Activated B cell treated with CpG ODN at 0.5 μM for 24 hours (primary cell): ENCODE measurements at regions not wholly inside any gene's neighbourhood (a gene's known extent, or its start where the extent isn't known, plus 50 kb on each side); places are given as distances from the start of the nearest gene placed in this dataset.

ENCODE experiments used
- ATAC-seq: fragments of 200-7000 bp; cut with Tn5 transposase; one replicate; pipeline ENCODE4 v1.10.0; 2021; ENCODE audit warnings: low read depth, mild to moderate bottlenecking, moderate library complexity
- CTCF ChIA-PET: fragments of 350-600 bp; sonication (Branson Sonifier 250); formaldehyde crosslinking; loops from one replicate; lab custom pipeline; 2021; ENCODE audit warnings: antibody characterized with exemption; lab: Charles Lee
- POLR2A ChIA-PET: fragments of 350-600 bp; sonication (Branson Sonifier 250); formaldehyde crosslinking; loops from one replicate; lab custom pipeline; 2021; ENCODE audit warnings: antibody characterized with exemption; lab: Charles Lee
- DNase-seq: peaks from one replicate; pipeline ENCODE4 v3.0.0; 2022
- H3K27ac Mint-ChIP-seq: one replicate; pipeline ENCODE4 v1.8.0; 2020; ENCODE audit warnings: mixed read lengths
- H3K27me3 Mint-ChIP-seq: one replicate; pipeline ENCODE4 v1.8.0; 2021; ENCODE audit warnings: mixed read lengths
- H3K36me3 Mint-ChIP-seq: one replicate; pipeline ENCODE4 v1.8.0; 2021; ENCODE audit warnings: low read depth, mixed read lengths
- H3K4me1 Mint-ChIP-seq: one replicate; pipeline ENCODE4 v1.8.0; 2021; ENCODE audit warnings: mixed read lengths
- H3K4me3 Mint-ChIP-seq: one replicate; pipeline ENCODE4 v1.8.0; 2020; ENCODE audit warnings: mild to moderate bottlenecking, mixed read lengths
- H3K9me3 Mint-ChIP-seq: one replicate; pipeline ENCODE4 v1.8.0; 2020; ENCODE audit warnings: mixed read lengths
- intact Hi-C: fragments of 100-400 bp; cut with micrococcal nuclease; formaldehyde crosslinking; loops from one replicate; pipeline ENCODE4 v1.15.1; 2024
- TF ChIP-seq, protein P1 (sequence below): fragments of 200-600 bp; IDR thresholded peaks from one replicate; pipeline ENCODE4 v1.8.0; 2022; ENCODE audit warnings: antibody characterized with exemption, mild to moderate bottlenecking

DNA sequence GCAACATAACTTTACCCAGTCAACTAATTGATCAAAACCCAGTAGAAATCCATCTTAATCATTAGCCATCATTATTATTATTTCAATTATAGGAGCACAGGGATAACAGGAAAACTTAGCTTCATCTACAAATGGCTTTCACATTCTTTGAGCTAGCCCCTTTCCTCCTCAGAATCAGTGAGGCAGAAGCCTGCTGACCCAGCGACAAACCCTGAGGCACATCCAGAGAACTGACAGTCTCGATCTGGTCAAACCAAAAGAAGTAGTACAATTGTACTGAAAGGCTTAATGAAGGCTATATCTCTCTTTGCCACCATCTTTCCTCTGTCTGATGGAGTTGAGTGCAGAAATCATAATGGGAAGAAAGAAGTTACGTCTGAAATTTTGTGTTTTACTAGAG, 109.8 kb upstream of the ARID2 start:
- no peaks in the 10 kb centered on the region for H3K36me3 Mint-ChIP-seq
- ChIA-PET POLR2A (no interaction called here), CTCF (no interaction called here)
- peaks cover 6% of the 10 kb centered on the region for H3K9me3 Mint-ChIP-seq
- TF ChIP-seq, protein P1, sequence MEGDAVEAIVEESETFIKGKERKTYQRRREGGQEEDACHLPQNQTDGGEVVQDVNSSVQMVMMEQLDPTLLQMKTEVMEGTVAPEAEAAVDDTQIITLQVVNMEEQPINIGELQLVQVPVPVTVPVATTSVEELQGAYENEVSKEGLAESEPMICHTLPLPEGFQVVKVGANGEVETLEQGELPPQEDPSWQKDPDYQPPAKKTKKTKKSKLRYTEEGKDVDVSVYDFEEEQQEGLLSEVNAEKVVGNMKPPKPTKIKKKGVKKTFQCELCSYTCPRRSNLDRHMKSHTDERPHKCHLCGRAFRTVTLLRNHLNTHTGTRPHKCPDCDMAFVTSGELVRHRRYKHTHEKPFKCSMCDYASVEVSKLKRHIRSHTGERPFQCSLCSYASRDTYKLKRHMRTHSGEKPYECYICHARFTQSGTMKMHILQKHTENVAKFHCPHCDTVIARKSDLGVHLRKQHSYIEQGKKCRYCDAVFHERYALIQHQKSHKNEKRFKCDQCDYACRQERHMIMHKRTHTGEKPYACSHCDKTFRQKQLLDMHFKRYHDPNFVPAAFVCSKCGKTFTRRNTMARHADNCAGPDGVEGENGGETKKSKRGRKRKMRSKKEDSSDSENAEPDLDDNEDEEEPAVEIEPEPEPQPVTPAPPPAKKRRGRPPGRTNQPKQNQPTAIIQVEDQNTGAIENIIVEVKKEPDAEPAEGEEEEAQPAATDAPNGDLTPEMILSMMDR = no peak
- no peak overlapping the region for H3K4me3 Mint-ChIP-seq
- DNase-seq (no peak), ATAC-seq (no peak)
- H3K4me1 Mint-ChIP-seq = no peaks in the 10 kb centered on the region
- H3K27ac Mint-ChIP-seq = no peak overlapping the region
- intact Hi-C loops = no loop called here
- peaks cover 3% of the 10 kb centered on the region for H3K27me3 Mint-ChIP-seq

GRCh38 chr12:45621703-45622102, 107.8 kb upstream of the ARID2 start:
- peaks cover 6% of the 10 kb centered on the region for H3K9me3 Mint-ChIP-seq
- no peak overlapping the region for H3K4me3 Mint-ChIP-seq
- no peak overlapping the region for H3K27ac Mint-ChIP-seq
- DNase-seq = no peak
- intact Hi-C loops = no loop called here
- TF ChIP-seq, protein P1 = no peak
- peaks cover 7% of the 10 kb centered on the region for H3K27me3 Mint-ChIP-seq
- H3K36me3 Mint-ChIP-seq = no peaks in the 10 kb centered on the region
- CTCF ChIA-PET = no interaction called here
- POLR2A ChIA-PET = no interaction called here
- no peaks in the 10 kb centered on the region for H3K4me1 Mint-ChIP-seq
- no peak for ATAC-seq

DNA sequence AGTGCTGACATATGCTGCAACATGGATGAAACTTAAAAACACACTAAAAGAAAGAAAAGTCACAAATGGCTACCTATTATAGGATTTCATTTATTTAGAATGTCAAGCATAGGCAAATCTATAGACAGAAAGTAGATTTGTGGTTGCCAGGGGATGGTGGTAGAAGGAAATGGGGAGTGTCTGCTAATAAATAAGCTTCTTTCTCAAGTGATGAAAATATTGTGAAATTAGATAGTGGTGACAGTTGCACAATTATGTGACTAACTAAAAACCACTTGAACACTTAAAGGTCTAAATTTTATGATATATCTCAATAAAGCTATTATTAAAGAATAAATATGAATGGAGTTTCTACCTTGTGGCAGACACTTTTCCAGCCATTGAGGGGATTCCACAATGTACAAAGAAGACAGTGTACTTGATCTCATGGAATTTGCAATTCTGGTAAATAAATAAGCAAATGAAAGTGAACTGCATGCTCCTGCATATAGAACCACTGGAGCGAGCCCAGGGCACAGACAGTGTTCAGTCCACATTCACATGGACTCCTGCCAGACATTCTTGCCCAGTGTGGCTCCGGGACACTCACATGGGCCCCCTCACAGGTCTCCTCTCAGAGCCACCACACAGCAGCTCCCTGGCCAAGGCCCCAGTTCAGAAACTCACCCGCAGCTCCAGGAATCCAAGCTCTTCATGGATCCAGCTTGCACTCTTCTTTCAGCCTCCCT, 107.1 kb upstream of the ARID2 start:
- Mint-ChIP-seq H3K36me3 (no peaks in the 10 kb centered on the region), H3K4me3 (no peak overlapping the region), H3K27ac (no peak overlapping the region), H3K27me3 (peaks cover 7% of the 10 kb centered on the region), H3K9me3 (peaks cover 6% of the 10 kb centered on the region), H3K4me1 (no peaks in the 10 kb centered on the region)
- ATAC-seq (no peak), DNase-seq (no peak)
- POLR2A ChIA-PET = no interaction called here
- intact Hi-C loops = no loop called here
- CTCF ChIA-PET = no interaction called here
- TF ChIP-seq, protein P1 = no peak

DNA sequence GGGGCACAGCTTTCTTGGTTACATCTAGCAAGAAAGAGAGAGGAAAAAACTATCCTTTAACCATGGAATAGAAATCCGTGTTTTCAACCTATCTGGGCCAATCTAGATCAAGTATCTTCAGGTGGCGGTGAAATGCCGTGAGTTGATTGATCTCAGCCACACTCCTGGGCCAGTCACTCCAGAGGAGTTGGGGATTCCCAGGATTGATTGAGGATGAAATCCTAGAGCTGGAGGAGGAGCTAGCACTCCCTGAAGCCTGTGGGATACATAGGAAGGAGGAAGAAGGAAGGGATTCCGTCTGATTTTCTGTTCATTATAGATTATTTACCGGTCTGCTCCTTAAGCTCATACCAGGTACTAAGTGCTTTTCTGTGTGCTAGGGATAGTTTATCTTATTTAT, 106.3 kb upstream of the ARID2 start:
- Mint-ChIP-seq H3K27me3 (peaks cover 7% of the 10 kb centered on the region), H3K27ac (no peak overlapping the region), H3K9me3 (peaks cover 6% of the 10 kb centered on the region), H3K4me3 (no peak overlapping the region), H3K4me1 (no peaks in the 10 kb centered on the region), H3K36me3 (no peaks in the 10 kb centered on the region)
- intact Hi-C loops = no loop called here
- DNase-seq (no peak), ATAC-seq (no peak)
- ChIA-PET CTCF (no interaction called here), POLR2A (no interaction called here)
- TF ChIP-seq, protein P1 = no peak

GRCh38 chr12:45623940-45624339, 105.6 kb upstream of the ARID2 start:
- DNase-seq (no peak), ATAC-seq (no peak)
- CTCF ChIA-PET = no interaction called here
- TF ChIP-seq, protein P1 = no peak
- intact Hi-C loops = no loop called here
- H3K36me3 Mint-ChIP-seq = no peaks in the 10 kb centered on the region
- H3K27me3 Mint-ChIP-seq = peaks cover 7% of the 10 kb centered on the region
- H3K4me1 Mint-ChIP-seq = no peaks in the 10 kb centered on the region
- H3K27ac Mint-ChIP-seq = no peak overlapping the region
- H3K9me3 Mint-ChIP-seq = peaks cover 6% of the 10 kb centered on the region
- POLR2A ChIA-PET = no interaction called here
- no peak overlapping the region for H3K4me3 Mint-ChIP-seq
